Immature natural killer cell (primary cell): ENCODE measurements at regions not wholly inside any gene's neighbourhood (a gene's known extent, or its start where the extent isn't known, plus 50 kb on each side); places are given as distances from the start of the nearest gene placed in this dataset.
"Not testable (repeated sequence)": the region's sequence is repeated elsewhere in the genome, so short reads cannot be mapped to it uniquely, and the experiment has no call there.

ENCODE experiments used
- DNase-seq, 3 donors: peaks; one replicate each; pipeline ENCODE4 v3.0.0; 2022; ENCODE audit warnings: mixed read lengths in 1 of 3
- H3K27ac Mint-ChIP-seq, 6 donors: one replicate each; pipeline ENCODE4 v1.8.0; 2020; ENCODE audit warnings: mixed read lengths in 6 of 6, mild to moderate bottlenecking in 5 of 6, inconsistent platforms in 4 of 6, moderate library complexity in 3 of 6
- H3K27me3 Mint-ChIP-seq, 3 donors: one replicate each; pipeline ENCODE4 v1.8.0; 2020 to 2021; ENCODE audit warnings: low read depth in 3 of 3, mild to moderate bottlenecking in 3 of 3, mixed read lengths in 3 of 3, moderate library complexity in 3 of 3, inconsistent platforms in 1 of 3
- H3K36me3 Mint-ChIP-seq, 3 donors: one replicate each; pipeline ENCODE4 v1.8.0; 2020; ENCODE audit warnings: mixed read lengths in 3 of 3, inconsistent platforms in 2 of 3, mild to moderate bottlenecking in 2 of 3
- H3K4me1 Mint-ChIP-seq, 2 donors: one replicate each; pipeline ENCODE4 v1.8.0; 2020; ENCODE audit warnings: inconsistent platforms in 2 of 2, mild to moderate bottlenecking in 2 of 2, mixed read lengths in 2 of 2, moderate library complexity in 1 of 2
- H3K4me3 Mint-ChIP-seq, 5 donors: one replicate each; pipeline ENCODE4 v1.8.0; 2020; ENCODE audit warnings: mild to moderate bottlenecking in 5 of 5, mixed read lengths in 5 of 5, inconsistent platforms in 3 of 5, moderate library complexity in 3 of 5
- H3K9me3 Mint-ChIP-seq, 6 donors: one replicate each; pipeline ENCODE4 v1.8.0; 2020; ENCODE audit warnings: mild to moderate bottlenecking in 6 of 6, mixed read lengths in 6 of 6, inconsistent platforms in 4 of 6, moderate library complexity in 3 of 6

DNA sequence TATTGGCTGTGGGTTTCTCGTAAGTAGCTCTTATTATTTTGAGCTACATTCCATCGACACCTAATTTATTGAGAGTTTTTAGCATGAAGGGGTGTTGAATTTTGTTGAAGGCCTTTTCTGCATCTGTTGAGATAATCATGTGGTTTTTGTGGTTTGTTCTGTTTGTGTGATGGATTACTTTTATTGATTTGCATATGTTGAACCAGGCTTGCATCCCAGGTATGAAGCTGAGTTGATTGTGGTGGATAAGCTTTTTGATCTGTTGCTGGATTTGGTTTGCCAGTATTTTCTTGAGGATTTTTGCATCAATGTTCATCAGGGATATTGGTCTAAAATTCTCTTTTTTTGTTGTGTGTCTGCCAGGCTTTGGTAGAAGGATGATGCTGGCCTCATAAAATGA is 301.5 kb downstream of the BCKDHB start:
- DNase-seq, H3K4me3 Mint-ChIP-seq, H3K27me3 Mint-ChIP-seq, H3K27ac Mint-ChIP-seq: not testable (repeated sequence)
- Mint-ChIP-seq H3K9me3 (peaks cover 0 to 12% (median 10%) of the 10 kb centered on the region in 6 donors), H3K4me1 (peaks cover 12 to 16% of the 10 kb centered on the region in 2 donors), H3K36me3 (peaks cover 0 to 17% (median 4%) of the 10 kb centered on the region in 3 donors)

- no peak for DNase-seq
- Mint-ChIP-seq H3K27ac (no peak overlapping the region), H3K9me3 (peaks cover 2 to 22% (median 8%) of the 10 kb centered on the region in 6 donors), H3K4me3 (no peak overlapping the region), H3K27me3 (peaks cover 0 to 2% (median 1%) of the 10 kb centered on the region in 3 donors), H3K4me1 (peaks cover 12 to 16% of the 10 kb centered on the region in 2 donors), H3K36me3 (peaks cover 0 to 3% (median 0%) of the 10 kb centered on the region in 3 donors)
Measured at GRCh38 chr6:80404889-80405288, 298.4 kb downstream of the BCKDHB start.

DNA sequence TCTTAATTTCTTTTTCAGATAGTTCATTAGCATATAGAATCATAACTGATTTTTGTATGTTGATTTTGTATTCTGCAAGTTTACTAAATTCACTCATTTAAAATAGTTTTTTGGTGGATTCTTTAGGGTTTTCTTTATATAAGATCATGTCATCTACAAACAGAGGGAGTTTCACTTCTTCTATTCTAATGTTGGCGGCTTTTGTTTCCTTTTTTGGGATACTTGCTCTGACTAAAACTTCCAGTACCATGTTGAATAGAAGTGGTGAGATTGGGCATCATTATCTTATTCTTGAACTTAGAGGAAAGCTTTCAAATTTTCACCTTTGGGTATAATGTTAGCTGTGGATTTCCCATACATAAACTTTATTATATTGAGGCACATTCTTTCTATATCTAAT is 296.9 kb downstream of the BCKDHB start:
- H3K36me3 Mint-ChIP-seq, result peaks cover 0 to 8% (median 0%) of the 10 kb centered on the region in 3 donors
- no peak overlapping the region for H3K27ac Mint-ChIP-seq
- no peak overlapping the region for H3K4me3 Mint-ChIP-seq
- DNase-seq, result no peak
- peaks cover 8 to 12% of the 10 kb centered on the region in 2 donors for H3K4me1 Mint-ChIP-seq
- H3K9me3 Mint-ChIP-seq, result peaks cover 6 to 24% (median 10%) of the 10 kb centered on the region in 6 donors
- peaks cover 0 to 2% (median 1%) of the 10 kb centered on the region in 3 donors for H3K27me3 Mint-ChIP-seq

DNA sequence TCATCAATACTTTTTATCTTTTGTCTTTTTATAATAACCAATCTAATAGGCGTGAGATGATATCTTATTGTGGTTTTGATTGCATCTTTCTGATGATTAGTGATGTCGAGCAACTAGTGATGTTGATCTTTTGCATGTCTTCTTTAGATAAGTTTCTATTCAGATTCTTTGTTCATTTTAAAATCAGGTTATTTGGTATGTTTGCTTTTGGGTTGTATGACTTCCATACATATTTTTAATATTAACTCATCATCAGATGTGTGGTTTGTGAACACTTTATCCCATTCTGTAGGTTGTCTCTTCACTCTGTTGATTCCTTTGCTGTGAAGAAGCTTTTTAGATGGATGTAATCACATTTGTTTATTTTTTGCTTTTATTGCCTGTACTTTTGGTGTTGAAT is 295.8 kb downstream of the BCKDHB start:
- H3K27ac Mint-ChIP-seq, result no peak overlapping the region
- H3K4me1 Mint-ChIP-seq, result peaks cover 5 to 12% of the 10 kb centered on the region in 2 donors
- no peak overlapping the region for H3K4me3 Mint-ChIP-seq
- DNase-seq, result no peak
- peaks cover 7 to 27% (median 10%) of the 10 kb centered on the region in 6 donors for H3K9me3 Mint-ChIP-seq
- H3K27me3 Mint-ChIP-seq, result peaks cover 0 to 1% (median 0%) of the 10 kb centered on the region in 3 donors
- peaks cover 0 to 13% (median 0%) of the 10 kb centered on the region in 3 donors for H3K36me3 Mint-ChIP-seq
